ENCODE measurements at regions not wholly inside any gene's neighbourhood (a gene's known extent, or its start where the extent isn't known, plus 50 kb on each side); places are given as distances from the start of the nearest gene placed in this dataset.

DNA sequence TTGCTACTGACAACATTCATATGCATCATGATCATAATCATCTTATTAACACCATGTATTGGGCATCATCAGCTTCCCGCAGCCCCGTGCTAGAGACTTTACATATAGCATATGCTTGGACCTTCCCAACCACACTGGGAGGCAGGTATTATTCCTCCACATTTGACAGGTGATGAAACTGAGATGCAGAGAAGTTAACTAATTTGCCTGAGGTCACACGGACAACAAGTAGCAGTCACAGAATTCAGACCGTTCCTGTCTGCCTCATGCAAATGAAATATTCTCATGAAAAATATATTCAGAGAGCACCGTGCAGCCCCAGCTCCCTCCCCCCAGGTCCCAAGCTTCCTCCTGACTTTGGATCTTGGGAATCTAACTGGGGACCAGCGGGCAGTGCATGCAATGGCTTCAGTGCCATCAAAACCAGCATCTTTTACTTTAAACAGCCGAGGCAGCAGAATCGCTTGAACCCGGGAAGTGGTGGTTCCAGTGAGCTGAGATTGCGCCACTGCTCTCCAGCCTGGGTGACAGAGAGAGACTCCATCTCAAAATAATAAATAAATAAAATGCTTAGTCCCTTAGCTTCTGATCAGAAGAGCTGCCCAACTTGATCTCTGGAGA is 112.2 kb upstream of the GPR26 start:
- Histone ChIP-seq H3K27me3 (peaks cover 0 to 84% (median 3%) of the 10 kb centered on the region in 3 donors), H3K4me1 (peaks cover 0 to under 1% (median 0%) of the 10 kb centered on the region in 4 donors), H3K9me3 (no peaks in the 10 kb centered on the region), H3K4me3 (no peak overlapping the region), H3K36me3 (no peaks in the 10 kb centered on the region), H3K27ac (no peak overlapping the region)
- WGBS, 5 donors: 79 to 84% (median 83%) methylated on average over 10 of the region's 10 CpGs
- no peak for TF ChIP-seq POLR2A (IDR thresholded peaks at IDR 0.05)
- TF ChIP-seq POLR2AphosphoS5 (IDR thresholded peaks at IDR 0.05): no peak
- no peak for TF ChIP-seq EP300 (IDR thresholded peaks at IDR 0.05)
- TF ChIP-seq, protein P1, sequence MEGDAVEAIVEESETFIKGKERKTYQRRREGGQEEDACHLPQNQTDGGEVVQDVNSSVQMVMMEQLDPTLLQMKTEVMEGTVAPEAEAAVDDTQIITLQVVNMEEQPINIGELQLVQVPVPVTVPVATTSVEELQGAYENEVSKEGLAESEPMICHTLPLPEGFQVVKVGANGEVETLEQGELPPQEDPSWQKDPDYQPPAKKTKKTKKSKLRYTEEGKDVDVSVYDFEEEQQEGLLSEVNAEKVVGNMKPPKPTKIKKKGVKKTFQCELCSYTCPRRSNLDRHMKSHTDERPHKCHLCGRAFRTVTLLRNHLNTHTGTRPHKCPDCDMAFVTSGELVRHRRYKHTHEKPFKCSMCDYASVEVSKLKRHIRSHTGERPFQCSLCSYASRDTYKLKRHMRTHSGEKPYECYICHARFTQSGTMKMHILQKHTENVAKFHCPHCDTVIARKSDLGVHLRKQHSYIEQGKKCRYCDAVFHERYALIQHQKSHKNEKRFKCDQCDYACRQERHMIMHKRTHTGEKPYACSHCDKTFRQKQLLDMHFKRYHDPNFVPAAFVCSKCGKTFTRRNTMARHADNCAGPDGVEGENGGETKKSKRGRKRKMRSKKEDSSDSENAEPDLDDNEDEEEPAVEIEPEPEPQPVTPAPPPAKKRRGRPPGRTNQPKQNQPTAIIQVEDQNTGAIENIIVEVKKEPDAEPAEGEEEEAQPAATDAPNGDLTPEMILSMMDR (IDR thresholded peaks at IDR 0.05): no peak
- DNase-seq: no peak
- intact Hi-C loops (cut with DNase I; ENCODE audit: low total_unique reads): no loop called here

DNA sequence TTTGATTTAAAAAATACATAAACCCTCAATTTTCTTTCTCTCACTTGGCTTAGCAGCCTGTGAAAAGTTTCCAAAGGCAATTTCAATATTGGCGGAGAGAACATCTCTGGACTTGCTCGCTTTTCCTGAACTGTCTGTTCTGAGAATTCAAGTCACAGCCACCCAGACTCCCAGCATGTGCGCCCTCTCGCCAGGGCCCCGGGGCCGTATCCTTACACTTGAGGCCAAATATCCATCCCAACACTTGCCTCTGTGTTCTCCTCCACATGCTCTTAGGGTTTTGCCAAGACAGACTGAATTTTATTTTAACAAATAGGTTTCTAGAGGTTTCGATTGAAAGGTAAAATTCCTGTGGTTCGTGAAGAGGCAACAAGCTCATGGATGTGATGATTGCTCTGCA is 111.5 kb upstream of the GPR26 start:
- intact Hi-C loops (cut with DNase I; ENCODE audit: low total_unique reads): no loop called here

DNA sequence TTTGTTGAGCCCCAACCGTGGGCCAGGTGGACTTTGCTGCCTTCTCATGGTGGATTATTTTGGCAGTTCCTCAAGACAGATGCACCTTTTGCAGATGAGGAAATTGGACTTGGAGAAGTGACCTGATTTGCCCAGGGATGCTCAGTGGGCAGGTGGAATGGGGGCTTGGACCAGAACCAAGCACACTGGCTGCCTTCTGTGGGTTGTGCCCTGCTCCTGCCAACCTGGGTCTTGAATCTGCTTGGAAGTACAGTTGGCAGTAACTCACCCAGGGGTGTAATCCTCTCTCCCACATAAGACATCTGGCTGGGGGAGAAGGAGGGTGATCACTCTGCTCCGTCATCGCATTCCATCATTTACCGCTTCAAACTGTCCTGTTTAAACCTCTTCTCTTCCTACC is 110.5 kb upstream of the GPR26 start:
- DNase-seq: no peak
- Histone ChIP-seq H3K4me3 (no peak overlapping the region), H3K9me3 (no peaks in the 10 kb centered on the region), H3K27me3 (peaks cover 0 to 84% (median 3%) of the 10 kb centered on the region in 3 donors), H3K4me1 (peaks cover 0 to 5% (median 0%) of the 10 kb centered on the region in 4 donors), H3K36me3 (no peaks in the 10 kb centered on the region), H3K27ac (no peak overlapping the region)
- TF ChIP-seq, protein P1 (IDR thresholded peaks at IDR 0.05): no peak
- intact Hi-C loops (cut with DNase I; ENCODE audit: low total_unique reads): no loop called here
- WGBS, 5 donors: 78 to 89% (median 80%) methylated on average over 4 of the region's 4 CpGs

More for the DNA sequence above, 111.5 kb upstream of the GPR26 start:
- Histone ChIP-seq H3K36me3 (no peaks in the 10 kb centered on the region), H3K4me3 (no peak overlapping the region), H3K27ac (no peak overlapping the region), H3K4me1 (peaks cover 0 to 5% (median 0%) of the 10 kb centered on the region in 4 donors), H3K27me3 (peaks cover 0 to 84% (median 3%) of the 10 kb centered on the region in 3 donors), H3K9me3 (no peaks in the 10 kb centered on the region)
- WGBS, 5 donors: 80 to 90% (median 86%) methylated on average over 8 of the region's 8 CpGs
- no peak for DNase-seq
- TF ChIP-seq POLR2A (IDR thresholded peaks at IDR 0.05) (no peak), POLR2AphosphoS5 (IDR thresholded peaks at IDR 0.05) (no peak), EP300 (IDR thresholded peaks at IDR 0.05) (no peak)
- TF ChIP-seq, protein P1 (IDR thresholded peaks at IDR 0.05): no peak

DNA sequence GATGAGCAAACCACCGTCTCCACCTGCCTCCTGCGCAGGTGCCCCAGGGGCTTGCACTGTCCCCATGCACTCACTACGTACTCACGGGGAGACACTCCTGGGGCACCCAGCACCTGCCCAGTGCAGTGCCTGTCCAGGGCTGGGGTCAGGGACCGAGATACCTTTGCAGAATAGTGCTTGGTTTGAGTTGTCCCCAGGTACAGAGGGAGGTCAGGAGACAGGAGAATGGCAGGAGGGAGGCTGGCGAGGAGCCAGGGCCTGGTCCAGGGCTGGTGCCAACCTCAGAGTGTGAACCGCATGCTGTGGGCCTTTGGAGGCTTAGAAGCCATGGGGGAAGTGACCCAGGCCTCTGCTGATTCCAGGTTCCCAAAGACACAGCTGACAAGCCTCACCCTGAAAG is 110.1 kb upstream of the GPR26 start:
- Histone ChIP-seq H3K27ac (no peak overlapping the region), H3K36me3 (no peaks in the 10 kb centered on the region), H3K4me1 (peaks cover 0 to 5% (median 0%) of the 10 kb centered on the region in 4 donors), H3K4me3 (no peak overlapping the region), H3K27me3 (peaks cover 0 to 84% (median 3%) of the 10 kb centered on the region in 3 donors), H3K9me3 (no peaks in the 10 kb centered on the region)
- TF ChIP-seq POLR2AphosphoS5 (IDR thresholded peaks at IDR 0.05) (no peak), EP300 (IDR thresholded peaks at IDR 0.05) (no peak), POLR2A (IDR thresholded peaks at IDR 0.05) (no peak)
- TF ChIP-seq, protein P1 (IDR thresholded peaks at IDR 0.05): no peak
- intact Hi-C loops (cut with DNase I; ENCODE audit: low total_unique reads): no loop called here
- no peak for DNase-seq
- 67 to 81% (median 74%) methylated on average over 4 to 7 of the region's 7 CpGs for WGBS, 5 donors

All from stomach (tissue), 8 donors.